ENCODE measurements at regions not wholly inside any gene's neighbourhood (a gene's known extent, or its start where the extent isn't known, plus 50 kb on each side); places are given as distances from the start of the nearest gene placed in this dataset.

GRCh38 chr19:33919291-33919690 is 122.6 kb downstream of the KCTD15 start:
- H3K36me3 ChIP-seq (ENCODE audit: control insufficient read depth, insufficient read depth, low read length), result no peaks in the 10 kb centered on the region
- no peak for DNase-seq (ENCODE audit: extremely low read depth, insufficient read length)
- no peak for TF ChIP-seq CTCF (IDR thresholded peaks at IDR 0.05; ENCODE audit: insufficient read depth, low read length, poor library complexity, severe bottlenecking)
- H3K27me3 ChIP-seq (replicated peaks; ENCODE audit: control insufficient read depth, insufficient read depth, low read length), result no peaks in the 10 kb centered on the region
- H3K4me3 ChIP-seq (replicated peaks; ENCODE audit: low read depth, low read length), result no peak overlapping the region

GRCh38 chr19:33921165-33921564 is 124.5 kb downstream of the KCTD15 start:
- TF ChIP-seq CTCF (IDR thresholded peaks at IDR 0.05; ENCODE audit: insufficient read depth, low read length, poor library complexity, severe bottlenecking), result no peak
- H3K27me3 ChIP-seq (replicated peaks; ENCODE audit: control insufficient read depth, insufficient read depth, low read length), result no peaks in the 10 kb centered on the region
- no peak overlapping the region for H3K4me3 ChIP-seq (replicated peaks; ENCODE audit: low read depth, low read length)
- DNase-seq (ENCODE audit: extremely low read depth, insufficient read length), result no peak
- H3K36me3 ChIP-seq (ENCODE audit: control insufficient read depth, insufficient read depth, low read length), result no peaks in the 10 kb centered on the region

DNA sequence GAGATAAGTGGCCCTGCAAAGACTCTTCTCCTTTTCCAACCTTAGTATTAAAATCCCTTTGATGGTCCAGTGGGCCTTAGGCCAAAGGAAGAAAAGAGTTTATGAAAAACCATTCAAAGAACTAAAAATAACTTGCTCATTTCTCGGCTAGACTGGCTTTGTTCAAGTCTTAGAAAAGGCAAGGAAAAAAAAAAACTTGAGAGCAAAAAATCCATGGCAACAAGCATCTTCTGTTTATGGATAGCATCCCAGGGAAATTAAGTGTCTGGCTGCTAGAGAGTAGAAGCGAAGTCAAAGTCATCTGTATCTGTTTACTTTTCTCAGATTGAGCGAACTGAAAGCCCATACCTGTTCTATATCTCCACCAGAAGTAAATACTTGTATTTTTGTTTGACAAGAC is 129.6 kb downstream of the KCTD15 start:
- DNase-seq (ENCODE audit: extremely low read depth, insufficient read length), result no peak
- no peaks in the 10 kb centered on the region; the same call in 1 of the 2 replicates for H3K27me3 ChIP-seq (replicated peaks; ENCODE audit: control insufficient read depth, insufficient read depth, low read length)
- H3K36me3 ChIP-seq (ENCODE audit: control insufficient read depth, insufficient read depth, low read length), result no peaks in the 10 kb centered on the region
- H3K4me3 ChIP-seq (replicated peaks; ENCODE audit: low read depth, low read length), result no peak overlapping the region
- TF ChIP-seq CTCF (IDR thresholded peaks at IDR 0.05; ENCODE audit: insufficient read depth, low read length, poor library complexity, severe bottlenecking), result no peak

- DNase-seq (ENCODE audit: extremely low read depth, insufficient read length), result no peak
- no peak overlapping the region for H3K4me3 ChIP-seq (replicated peaks; ENCODE audit: low read depth, low read length)
- TF ChIP-seq CTCF (IDR thresholded peaks at IDR 0.05; ENCODE audit: insufficient read depth, low read length, poor library complexity, severe bottlenecking), result no peak
- no peaks in the 10 kb centered on the region for H3K36me3 ChIP-seq (ENCODE audit: control insufficient read depth, insufficient read depth, low read length)
- no peaks in the 10 kb centered on the region; the same call in 1 of the 2 replicates for H3K27me3 ChIP-seq (replicated peaks; ENCODE audit: control insufficient read depth, insufficient read depth, low read length)
Measured at GRCh38 chr19:33927789-33928457, 131.3 kb downstream of the KCTD15 start.

- H3K36me3 ChIP-seq (ENCODE audit: control insufficient read depth, insufficient read depth, low read length), result no peaks in the 10 kb centered on the region
- H3K27me3 ChIP-seq (replicated peaks; ENCODE audit: control insufficient read depth, insufficient read depth, low read length), result no peaks in the 10 kb centered on the region; the same call in 1 of the 2 replicates
- no peak for TF ChIP-seq CTCF (IDR thresholded peaks at IDR 0.05; ENCODE audit: insufficient read depth, low read length, poor library complexity, severe bottlenecking)
- DNase-seq (ENCODE audit: extremely low read depth, insufficient read length), result no peak
- H3K4me3 ChIP-seq (replicated peaks; ENCODE audit: low read depth, low read length), result no peak overlapping the region
Measured at GRCh38 chr19:33928458-33928950, 131.8 kb downstream of the KCTD15 start.
